ENCODE measurements at regions not wholly inside any gene's neighbourhood (a gene's known extent, or its start where the extent isn't known, plus 50 kb on each side); places are given as distances from the start of the nearest gene placed in this dataset.

DNA sequence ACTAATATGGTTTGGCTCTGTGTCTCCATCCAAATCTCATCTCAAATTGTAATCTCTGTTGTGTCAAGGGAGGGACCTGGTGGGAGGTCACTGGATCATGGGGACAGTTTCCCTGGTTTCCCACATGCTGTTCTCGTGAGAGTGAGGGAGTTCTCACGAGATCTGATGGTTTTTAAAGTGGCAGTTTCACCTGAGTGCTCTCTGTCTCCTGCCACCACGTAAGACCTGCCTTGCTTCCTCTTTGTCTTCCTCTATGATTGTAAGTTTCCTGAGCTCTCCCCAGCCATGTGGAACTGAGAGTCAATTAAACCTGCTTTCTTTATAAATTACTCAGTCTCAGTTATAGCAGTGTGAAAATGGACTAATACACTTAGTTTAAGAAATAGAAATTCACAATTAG is 228.9 kb downstream of the CD47 start:
- Histone ChIP-seq H3K27ac (no peak overlapping the region), H3K9me3 (no peaks in the 10 kb centered on the region), H3K4me3 (replicated peaks in 1 of 3) (no peak overlapping the region), H3K36me3 (no peaks in the 10 kb centered on the region), H3K27me3 (no peaks in the 10 kb centered on the region), H3K4me1 (no peaks in the 10 kb centered on the region)
- peak in 1 of 2 donors; percentile 8 for DNase-seq
- intact Hi-C loops (cut with DNase I) = no loop called here
- no peak for TF ChIP-seq POLR2A (IDR thresholded peaks at IDR 0.05)
- TF ChIP-seq, protein P1, sequence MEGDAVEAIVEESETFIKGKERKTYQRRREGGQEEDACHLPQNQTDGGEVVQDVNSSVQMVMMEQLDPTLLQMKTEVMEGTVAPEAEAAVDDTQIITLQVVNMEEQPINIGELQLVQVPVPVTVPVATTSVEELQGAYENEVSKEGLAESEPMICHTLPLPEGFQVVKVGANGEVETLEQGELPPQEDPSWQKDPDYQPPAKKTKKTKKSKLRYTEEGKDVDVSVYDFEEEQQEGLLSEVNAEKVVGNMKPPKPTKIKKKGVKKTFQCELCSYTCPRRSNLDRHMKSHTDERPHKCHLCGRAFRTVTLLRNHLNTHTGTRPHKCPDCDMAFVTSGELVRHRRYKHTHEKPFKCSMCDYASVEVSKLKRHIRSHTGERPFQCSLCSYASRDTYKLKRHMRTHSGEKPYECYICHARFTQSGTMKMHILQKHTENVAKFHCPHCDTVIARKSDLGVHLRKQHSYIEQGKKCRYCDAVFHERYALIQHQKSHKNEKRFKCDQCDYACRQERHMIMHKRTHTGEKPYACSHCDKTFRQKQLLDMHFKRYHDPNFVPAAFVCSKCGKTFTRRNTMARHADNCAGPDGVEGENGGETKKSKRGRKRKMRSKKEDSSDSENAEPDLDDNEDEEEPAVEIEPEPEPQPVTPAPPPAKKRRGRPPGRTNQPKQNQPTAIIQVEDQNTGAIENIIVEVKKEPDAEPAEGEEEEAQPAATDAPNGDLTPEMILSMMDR (IDR thresholded peaks at IDR 0.05) = no peak
- WGBS, 2 donors = 9 to 18% methylated on average over 3 of the region's 3 CpGs

DNA sequence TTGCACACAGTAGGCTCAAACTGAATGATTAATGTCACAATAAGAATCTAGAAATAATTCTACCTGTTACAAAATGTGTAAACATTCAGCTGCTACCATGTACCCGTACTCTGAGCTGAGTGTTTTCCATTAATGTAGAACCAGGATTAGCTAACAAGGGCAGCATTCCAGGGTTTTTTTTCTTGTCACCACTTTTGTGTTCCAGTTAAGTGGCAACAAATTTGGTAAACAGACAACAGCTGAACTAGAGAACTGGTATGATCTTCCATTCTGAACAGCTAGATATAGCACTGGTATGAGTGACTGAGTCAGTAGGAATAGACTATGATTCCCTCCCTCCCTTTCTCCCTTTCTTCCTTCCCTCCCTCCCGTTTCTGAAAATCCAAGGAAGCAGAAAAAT is 229.4 kb downstream of the CD47 start:
- Histone ChIP-seq H3K36me3 (no peaks in the 10 kb centered on the region), H3K4me1 (no peaks in the 10 kb centered on the region), H3K27me3 (no peaks in the 10 kb centered on the region), H3K27ac (no peak overlapping the region), H3K4me3 (replicated peaks in 1 of 3) (no peak overlapping the region), H3K9me3 (no peaks in the 10 kb centered on the region)
- 84 to 86% methylated on average over 2 of the region's 2 CpGs for WGBS, 2 donors
- intact Hi-C loops (cut with DNase I) = no loop called here
- DNase-seq = no peak
- TF ChIP-seq, protein P1 (IDR thresholded peaks at IDR 0.05) = no peak
- no peak for TF ChIP-seq POLR2A (IDR thresholded peaks at IDR 0.05)
